NCI-H187 treated with DMSO at 0.1 percent for 48 hours (cell line): ENCODE measurements at regions not wholly inside any gene's neighbourhood (a gene's known extent, or its start where the extent isn't known, plus 50 kb on each side); places are given as distances from the start of the nearest gene placed in this dataset.
A peak's percentile ranks its signal among the peaks of the same experiment; 100 is the strongest.
"Not testable (repeated sequence)": the region's sequence is repeated elsewhere in the genome, so short reads cannot be mapped to it uniquely, and the experiment has no call there.

Experiments used
- DNase-seq: peaks from one replicate; lab custom pipeline; 2025; lab: John Stamatoyannopoulos, UW

- DNase-seq, result no peak
Observed at GRCh38 chr2:136284226-136285119, 166.5 kb upstream of the CXCR4 start.

- DNase-seq, result no peak
Observed at GRCh38 chr2:136282251-136282650, 164.3 kb upstream of the CXCR4 start.

- DNase-seq, result no peak
Observed at GRCh38 chr2:136281281-136282114, 163.5 kb upstream of the CXCR4 start.

DNA sequence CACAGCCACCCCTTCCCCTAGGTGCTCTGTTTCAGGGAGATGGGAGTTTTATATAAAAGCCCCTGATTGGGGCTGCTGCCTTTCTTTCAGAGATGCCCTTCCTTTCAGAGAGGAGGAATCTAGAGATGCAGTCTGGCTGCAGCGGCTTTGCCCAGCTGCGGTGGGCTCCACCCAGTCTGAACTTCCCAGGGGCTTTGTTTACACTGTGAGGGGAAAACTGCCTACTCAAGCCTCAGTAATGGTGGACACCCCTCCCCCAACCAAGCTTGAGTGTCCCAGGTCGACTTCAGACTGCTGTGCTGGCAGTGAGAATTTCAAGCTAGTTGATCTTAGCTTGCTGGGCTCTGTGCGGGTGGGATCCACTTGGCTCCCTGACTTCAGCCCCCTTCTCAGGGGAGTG, 148.4 kb upstream of the CXCR4 start:
- DNase-seq, result not testable (repeated sequence)

GRCh38 chr2:136259551-136259950, 141.6 kb upstream of the CXCR4 start:
- DNase-seq, result no peak

DNA sequence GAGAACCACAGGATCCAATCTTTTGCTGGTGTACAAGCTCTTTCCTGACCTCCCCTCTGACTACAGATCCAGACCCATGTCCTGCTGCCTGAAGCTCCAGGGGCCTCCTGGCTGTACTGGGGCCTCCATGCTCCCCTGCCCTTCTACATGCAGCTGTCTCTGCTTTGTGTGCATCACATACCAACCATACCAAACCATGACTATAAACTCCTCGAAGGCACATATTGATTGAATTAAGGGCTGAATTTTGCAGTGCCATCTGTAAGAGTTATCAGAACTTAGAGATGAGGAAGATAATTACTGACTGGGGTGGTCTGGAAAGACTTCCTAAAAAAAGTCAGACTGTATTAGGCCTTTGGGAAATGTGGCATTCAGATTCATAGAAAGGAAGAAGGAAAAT, 139.9 kb upstream of the CXCR4 start:
- DNase-seq, result no peak

- no peak for DNase-seq
Observed at GRCh38 chr2:136255648-136256461, 137.9 kb upstream of the CXCR4 start.

DNA sequence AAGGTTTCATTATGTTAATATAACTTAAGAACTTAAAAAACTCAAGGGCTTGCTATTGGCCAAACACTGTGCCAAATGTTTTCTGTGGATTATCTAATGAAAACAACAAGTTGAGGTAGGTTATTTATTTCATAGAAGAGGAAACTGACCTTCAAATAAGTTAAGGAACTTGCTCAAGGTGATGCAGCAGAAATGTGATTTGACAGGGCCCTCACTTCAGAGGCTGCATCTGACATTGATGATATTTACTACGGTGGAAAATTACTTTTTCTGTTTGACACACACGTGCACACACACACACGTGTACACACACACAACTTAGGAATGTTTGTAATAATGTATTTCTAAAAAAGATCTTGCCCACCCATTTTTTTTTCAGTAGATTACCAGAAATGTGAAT, 137.2 kb upstream of the CXCR4 start:
- DNase-seq, result no peak

- no peak for DNase-seq
Observed at GRCh38 chr2:136254681-136255080, 136.7 kb upstream of the CXCR4 start.

GRCh38 chr2:136253288-136254004, 135.5 kb upstream of the CXCR4 start:
- DNase-seq, result no peak

DNA sequence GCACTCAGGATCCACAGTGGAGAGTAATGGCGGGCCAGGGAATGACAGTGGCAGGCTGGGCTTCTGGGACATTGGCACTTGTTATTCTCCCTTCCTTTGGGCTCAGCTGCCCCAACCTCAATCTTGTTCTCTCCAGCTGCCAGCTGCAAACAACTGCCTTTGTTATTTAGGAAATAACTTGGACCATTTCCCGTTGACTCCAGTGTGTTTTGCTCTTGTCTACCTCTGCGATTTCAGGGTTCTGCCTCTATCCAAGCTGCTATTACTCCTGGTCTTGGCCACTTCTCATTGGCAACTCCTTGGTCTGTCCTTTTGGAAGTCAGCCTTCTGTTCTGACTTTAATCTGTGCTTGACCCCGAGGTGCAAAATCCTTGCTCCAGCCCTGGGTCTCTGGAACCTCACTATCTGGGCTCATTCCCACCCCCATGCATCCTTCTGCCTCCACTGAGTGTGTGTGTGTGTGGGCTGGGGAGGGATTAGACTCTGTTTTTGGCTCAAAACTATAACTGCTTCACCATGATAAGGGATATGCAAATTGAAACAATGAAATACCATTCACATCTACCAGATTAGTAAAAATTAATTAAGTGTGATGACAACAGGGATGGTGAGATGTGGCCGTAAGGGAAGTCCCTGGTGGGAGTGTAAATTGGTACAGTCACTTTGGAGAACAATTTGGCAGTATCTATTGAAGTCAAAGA, 134.1 kb upstream of the CXCR4 start:
- DNase-seq, result no peak

DNA sequence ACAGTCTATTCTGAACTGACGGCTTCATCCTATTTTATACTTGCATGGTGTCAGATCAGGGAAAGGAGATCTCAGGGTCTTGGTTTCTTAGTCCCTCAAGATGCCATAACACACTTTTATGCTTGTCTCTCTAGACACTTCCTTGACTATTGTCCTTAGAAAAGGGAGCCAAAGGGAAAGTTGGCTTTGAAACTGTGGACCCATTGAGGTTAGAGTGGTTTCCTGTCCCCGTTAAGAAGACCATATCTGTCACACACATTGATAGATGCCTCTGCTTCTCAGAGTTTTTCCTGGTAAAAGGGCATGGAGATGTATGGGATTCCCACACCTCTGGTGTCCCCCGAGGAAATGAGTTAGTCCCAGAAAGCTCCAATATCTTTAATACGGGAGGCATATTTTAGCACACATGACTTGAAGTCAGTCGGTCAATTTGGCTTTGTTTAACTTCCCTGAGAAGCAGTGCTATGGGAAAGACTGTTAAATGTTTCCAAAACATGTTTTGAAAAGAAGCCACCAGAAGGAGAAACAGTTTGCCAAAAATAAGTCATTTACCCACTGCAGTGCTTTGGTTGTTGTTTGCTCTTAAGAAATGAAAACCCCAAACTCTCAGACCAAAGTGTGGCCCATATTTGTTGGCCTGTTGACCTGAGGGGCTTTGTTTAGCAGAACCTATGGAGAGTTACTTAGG, 133.4 kb upstream of the CXCR4 start:
- DNase-seq, result no peak

DNA sequence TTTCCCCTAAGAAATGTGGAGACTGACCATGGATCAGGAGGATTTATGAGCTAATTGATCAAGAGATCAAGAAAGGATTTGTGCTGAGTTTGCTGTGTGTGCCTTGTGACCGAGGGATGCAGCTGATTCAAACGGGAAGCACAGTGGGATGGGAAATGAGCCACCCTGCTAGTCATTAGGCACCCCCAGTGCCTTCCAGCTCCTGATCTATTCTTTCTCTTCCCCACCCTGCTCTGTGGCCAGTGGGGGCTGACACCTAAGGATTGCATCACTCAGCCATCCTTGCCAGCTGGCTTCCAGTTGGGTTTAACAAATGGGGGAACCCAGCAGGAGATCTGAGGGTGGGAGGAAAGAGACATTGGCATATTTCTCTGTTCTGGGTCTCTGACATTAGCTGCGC, 132.2 kb upstream of the CXCR4 start:
- no peak for DNase-seq

DNA sequence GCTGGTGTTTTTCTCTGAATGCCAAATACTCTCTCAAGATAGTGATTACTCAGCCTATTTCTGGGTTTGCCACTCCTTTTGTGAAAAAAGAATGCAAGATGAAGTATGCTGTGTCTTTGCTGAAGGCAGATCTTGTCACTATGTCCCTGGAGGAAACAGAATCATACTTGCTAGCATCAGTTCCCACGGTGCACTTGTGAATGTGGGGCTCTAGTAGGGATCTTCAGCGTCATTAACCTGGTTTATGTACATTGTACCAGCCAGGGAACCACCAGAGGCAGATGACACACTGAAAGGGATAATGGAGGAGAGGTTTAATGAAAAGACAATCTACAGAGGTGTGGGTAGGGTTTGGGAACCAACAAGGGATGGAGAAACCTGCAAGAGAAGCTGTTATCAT, 131.0 kb upstream of the CXCR4 start:
- no peak for DNase-seq

DNA sequence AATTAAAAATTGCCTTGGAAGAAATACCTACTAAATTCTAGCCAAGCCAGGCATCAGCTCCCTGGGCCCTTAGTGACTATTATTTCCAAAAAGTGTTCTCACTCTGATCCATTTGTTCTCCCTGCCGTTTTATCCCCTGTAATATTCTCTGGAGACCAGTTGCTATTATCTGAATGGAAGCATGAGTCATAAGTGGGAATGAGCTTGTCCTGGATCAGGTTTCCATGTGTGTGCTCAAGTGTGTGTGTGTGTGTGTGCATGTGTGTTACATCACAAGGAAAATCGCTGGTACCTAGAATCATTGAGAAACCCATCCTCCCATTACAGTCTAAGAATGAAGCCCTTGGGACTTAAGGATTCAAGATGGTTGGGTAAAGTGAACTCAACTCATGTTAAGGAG, 130.3 kb upstream of the CXCR4 start:
- DNase-seq, result peak; percentile 60

DNA sequence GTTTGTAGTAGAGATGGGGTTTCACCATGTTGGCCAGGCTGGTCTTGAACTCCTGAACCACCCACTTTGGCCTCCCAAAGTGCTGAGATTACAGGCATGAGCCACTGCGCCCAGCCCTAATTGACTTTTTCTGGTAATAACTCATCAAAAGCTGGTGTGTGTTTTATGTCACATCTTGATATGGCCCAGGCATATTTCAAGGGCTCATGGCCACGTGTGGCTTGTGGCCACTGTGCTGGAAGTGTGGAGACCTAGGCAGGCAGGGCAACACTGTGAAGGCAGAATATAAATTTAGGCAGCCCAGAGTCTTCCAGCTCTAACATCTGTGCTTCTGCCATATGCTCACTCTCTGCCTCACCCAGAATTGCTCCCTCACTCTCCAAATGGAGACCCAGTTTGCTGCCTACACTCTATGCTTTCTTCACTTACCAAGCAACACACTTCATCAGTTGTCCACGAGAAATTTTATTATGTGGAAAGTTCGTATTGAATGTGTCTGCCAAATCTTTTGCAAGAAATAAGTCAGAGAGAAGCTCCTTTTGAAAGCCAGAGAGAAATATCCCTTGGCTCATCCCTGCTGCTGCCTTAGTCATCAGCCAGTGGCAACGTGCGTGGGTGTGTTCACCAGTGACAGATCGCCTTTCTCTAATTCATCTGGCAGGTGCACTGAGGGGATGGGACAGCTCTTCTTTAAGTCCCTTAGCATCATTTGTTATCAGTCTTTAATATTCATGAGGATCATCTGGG, 129.4 kb upstream of the CXCR4 start:
- no peak for DNase-seq

GRCh38 chr2:136246086-136246669, 128.2 kb upstream of the CXCR4 start:
- no peak for DNase-seq

DNA sequence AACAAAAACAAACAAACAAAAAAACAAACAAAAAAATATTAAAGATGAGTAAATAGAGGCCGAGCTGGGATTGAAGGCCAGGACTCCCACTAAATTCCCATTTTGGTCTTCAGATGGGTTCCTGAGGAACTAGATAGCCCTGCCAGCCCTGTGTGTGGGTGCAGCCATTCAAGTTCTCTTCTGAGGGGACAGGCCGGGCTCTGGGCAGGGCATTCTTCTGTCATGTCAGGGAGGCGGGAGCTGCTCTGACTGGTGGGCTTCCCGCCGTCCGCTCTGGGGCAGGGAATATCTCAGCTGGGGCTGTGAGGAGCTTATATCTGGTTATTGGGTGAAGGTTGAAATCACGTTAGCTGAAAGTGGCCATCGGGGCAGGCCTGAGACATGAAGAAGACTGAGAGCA, 127.3 kb upstream of the CXCR4 start:
- DNase-seq, result no peak

GRCh38 chr2:136244536-136244885, 126.6 kb upstream of the CXCR4 start:
- DNase-seq, result no peak
